ENCODE measurements at regions not wholly inside any gene's neighbourhood (a gene's known extent, or its start where the extent isn't known, plus 50 kb on each side); places are given as distances from the start of the nearest gene placed in this dataset.

DNA sequence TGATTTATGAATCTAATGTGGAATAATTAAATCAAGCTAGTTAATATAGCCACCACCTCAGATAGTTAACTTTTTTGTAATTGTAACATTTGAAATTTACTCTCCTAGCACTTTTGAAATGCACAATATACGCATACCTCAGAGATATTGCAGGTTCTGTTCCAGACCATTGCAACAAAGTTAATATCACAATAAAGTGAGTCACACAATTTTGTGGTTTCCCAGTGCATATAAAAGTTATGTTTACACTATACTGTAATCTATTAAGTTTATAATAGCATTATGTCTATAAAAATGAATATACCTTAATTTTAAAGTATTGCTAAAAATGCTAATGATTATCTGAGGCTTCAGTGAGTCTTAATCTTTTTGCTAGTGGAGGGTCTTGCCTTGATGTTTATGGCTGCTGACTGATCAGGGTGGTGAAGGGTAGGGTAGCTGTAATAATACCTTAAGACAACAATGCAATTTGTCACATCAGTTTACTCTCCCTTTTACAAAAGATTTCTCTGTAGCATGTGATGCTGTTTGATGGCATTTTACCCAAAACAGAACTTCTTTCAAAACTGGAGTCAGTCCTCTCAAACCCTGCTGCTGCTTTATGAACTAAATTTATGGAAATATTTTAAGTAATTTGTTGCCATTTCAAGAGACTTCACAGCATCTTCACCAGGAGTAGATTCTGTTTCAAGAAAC is 235.1 kb upstream of the ADAMTSL1 start:
- no peak for FAIRE-seq
- WGBS (ENCODE audit: insufficient coverage, insufficient replicate concordance, low lambda C conversion rate, missing lambda C conversion rate) = 0% methylated on average over 1 of the region's 1 CpG
- RAD21 ChIA-PET (ENCODE audit: unreplicated experiment) = no interaction called here
- no peak overlapping the region for H3K4me2 ChIP-seq (ENCODE audit: control insufficient read depth, insufficient read depth)
- ATAC-seq = no peak
- BruUV-seq (replicated peaks) = no TSS peak
- TF ChIP-seq NFYB (IDR thresholded peaks at IDR 0.05; ENCODE audit: insufficient read depth, low read depth, low read length) = no peak
- no peak for TF ChIP-seq CBX3 (IDR thresholded peaks at IDR 0.05; ENCODE audit: borderline replicate concordance, low read depth)
- TF ChIP-seq CHD4 (IDR thresholded peaks at IDR 0.05) = no peak
- no peak for TF ChIP-seq TCF7 (IDR thresholded peaks at IDR 0.05; ENCODE audit: borderline replicate concordance)
- TF ChIP-seq, protein P1, sequence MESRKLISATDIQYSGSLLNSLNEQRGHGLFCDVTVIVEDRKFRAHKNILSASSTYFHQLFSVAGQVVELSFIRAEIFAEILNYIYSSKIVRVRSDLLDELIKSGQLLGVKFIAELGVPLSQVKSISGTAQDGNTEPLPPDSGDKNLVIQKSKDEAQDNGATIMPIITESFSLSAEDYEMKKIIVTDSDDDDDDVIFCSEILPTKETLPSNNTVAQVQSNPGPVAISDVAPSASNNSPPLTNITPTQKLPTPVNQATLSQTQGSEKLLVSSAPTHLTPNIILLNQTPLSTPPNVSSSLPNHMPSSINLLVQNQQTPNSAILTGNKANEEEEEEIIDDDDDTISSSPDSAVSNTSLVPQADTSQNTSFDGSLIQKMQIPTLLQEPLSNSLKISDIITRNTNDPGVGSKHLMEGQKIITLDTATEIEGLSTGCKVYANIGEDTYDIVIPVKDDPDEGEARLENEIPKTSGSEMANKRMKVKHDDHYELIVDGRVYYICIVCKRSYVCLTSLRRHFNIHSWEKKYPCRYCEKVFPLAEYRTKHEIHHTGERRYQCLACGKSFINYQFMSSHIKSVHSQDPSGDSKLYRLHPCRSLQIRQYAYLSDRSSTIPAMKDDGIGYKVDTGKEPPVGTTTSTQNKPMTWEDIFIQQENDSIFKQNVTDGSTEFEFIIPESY (IDR thresholded peaks at IDR 0.05) = no peak
- no peak for TF ChIP-seq YBX1 (IDR thresholded peaks at IDR 0.05)
- TF ChIP-seq ZNF622 (IDR thresholded peaks at IDR 0.05) = no peak
- TF ChIP-seq MTA2 (IDR thresholded peaks at IDR 0.05; ENCODE audit: low read depth) = no peak
- TF ChIP-seq, protein P2, sequence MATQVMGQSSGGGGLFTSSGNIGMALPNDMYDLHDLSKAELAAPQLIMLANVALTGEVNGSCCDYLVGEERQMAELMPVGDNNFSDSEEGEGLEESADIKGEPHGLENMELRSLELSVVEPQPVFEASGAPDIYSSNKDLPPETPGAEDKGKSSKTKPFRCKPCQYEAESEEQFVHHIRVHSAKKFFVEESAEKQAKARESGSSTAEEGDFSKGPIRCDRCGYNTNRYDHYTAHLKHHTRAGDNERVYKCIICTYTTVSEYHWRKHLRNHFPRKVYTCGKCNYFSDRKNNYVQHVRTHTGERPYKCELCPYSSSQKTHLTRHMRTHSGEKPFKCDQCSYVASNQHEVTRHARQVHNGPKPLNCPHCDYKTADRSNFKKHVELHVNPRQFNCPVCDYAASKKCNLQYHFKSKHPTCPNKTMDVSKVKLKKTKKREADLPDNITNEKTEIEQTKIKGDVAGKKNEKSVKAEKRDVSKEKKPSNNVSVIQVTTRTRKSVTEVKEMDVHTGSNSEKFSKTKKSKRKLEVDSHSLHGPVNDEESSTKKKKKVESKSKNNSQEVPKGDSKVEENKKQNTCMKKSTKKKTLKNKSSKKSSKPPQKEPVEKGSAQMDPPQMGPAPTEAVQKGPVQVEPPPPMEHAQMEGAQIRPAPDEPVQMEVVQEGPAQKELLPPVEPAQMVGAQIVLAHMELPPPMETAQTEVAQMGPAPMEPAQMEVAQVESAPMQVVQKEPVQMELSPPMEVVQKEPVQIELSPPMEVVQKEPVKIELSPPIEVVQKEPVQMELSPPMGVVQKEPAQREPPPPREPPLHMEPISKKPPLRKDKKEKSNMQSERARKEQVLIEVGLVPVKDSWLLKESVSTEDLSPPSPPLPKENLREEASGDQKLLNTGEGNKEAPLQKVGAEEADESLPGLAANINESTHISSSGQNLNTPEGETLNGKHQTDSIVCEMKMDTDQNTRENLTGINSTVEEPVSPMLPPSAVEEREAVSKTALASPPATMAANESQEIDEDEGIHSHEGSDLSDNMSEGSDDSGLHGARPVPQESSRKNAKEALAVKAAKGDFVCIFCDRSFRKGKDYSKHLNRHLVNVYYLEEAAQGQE (IDR thresholded peaks at IDR 0.05; ENCODE audit: low read depth, low read length) = no peak
- no peak for TF ChIP-seq NFYA (IDR thresholded peaks at IDR 0.05; ENCODE audit: borderline replicate concordance, low read depth, low read length)
- TF ChIP-seq SIN3A (IDR thresholded peaks at IDR 0.05; ENCODE audit: low read depth, low read length) = no peak
- TF ChIP-seq ETV6 (conservative IDR thresholded peaks at IDR 0.05 in 1 of 2, IDR thresholded peaks at IDR 0.05 in 1 of 2; ENCODE audit: borderline replicate concordance in 1 of 2, low read depth in 1 of 2) = no peak
- TF ChIP-seq RCOR1 (conservative IDR thresholded peaks at IDR 0.05; ENCODE audit: low read depth, low read length) = no peak
- TF ChIP-seq, protein P3, sequence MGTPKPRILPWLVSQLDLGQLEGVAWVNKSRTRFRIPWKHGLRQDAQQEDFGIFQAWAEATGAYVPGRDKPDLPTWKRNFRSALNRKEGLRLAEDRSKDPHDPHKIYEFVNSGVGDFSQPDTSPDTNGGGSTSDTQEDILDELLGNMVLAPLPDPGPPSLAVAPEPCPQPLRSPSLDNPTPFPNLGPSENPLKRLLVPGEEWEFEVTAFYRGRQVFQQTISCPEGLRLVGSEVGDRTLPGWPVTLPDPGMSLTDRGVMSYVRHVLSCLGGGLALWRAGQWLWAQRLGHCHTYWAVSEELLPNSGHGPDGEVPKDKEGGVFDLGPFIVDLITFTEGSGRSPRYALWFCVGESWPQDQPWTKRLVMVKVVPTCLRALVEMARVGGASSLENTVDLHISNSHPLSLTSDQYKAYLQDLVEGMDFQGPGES (IDR thresholded peaks at IDR 0.05) = no peak
- H4K20me1 ChIP-seq (ENCODE audit: control insufficient read depth, insufficient read depth) = no peaks in the 10 kb centered on the region
- H3K27me3 ChIP-seq (replicated peaks in 1 of 2; ENCODE audit: control insufficient read depth in 2 of 2, insufficient read depth in 2 of 2, low read length in 1 of 2) = no peaks in the 10 kb centered on the region
- no peaks in the 10 kb centered on the region for H3K4me1 ChIP-seq (ENCODE audit: control insufficient read depth, insufficient read depth, low read length)
- no peaks in the 10 kb centered on the region for H3K79me2 ChIP-seq (ENCODE audit: control insufficient read depth, insufficient read depth, low read length)
- POLR2A ChIA-PET = no interaction called here
- SMC1A ChIA-PET (ENCODE audit: uncharacterized antibody, unreplicated experiment) = no interaction called here
- no peak for DNase-seq (ENCODE audit: low read depth, low spot score)
- H2AFZ ChIP-seq (ENCODE audit: control insufficient read depth, low read depth, low read length) = no peak overlapping the region
- in situ Hi-C loops (cut with MboI) (no loop called here), intact Hi-C loops (cut with micrococcal nuclease; ENCODE audit: unreplicated experiment) (no loop called here)
- H3K9me3 ChIP-seq (replicated peaks; ENCODE audit: control insufficient read depth, insufficient read depth, low read length) = no peaks in the 10 kb centered on the region
- CTCF ChIA-PET = interaction anchor here (1.4 kb wide), 1 partner anchor 16 kb away, joined by 3 read pairs; no protein-coding TSS in a partner anchor
- H3K4me3 ChIP-seq = no peak overlapping the region
- H3K36me3 ChIP-seq (ENCODE audit: control insufficient read depth in 2 of 2, insufficient read depth in 2 of 2, low read length in 1 of 2) = no peaks in the 10 kb centered on the region
- H3K27ac ChIP-seq (ENCODE audit: control insufficient read depth, insufficient read depth) = no peak overlapping the region
- H3K9ac ChIP-seq (ENCODE audit: control insufficient read depth, insufficient read depth, low read length) = no peak overlapping the region
